IPS-NIHi7 (cell line): ENCODE measurements at regions not wholly inside any gene's neighbourhood (a gene's known extent, or its start where the extent isn't known, plus 50 kb on each side); places are given as distances from the start of the nearest gene placed in this dataset.
A peak's percentile ranks its signal among the peaks of the same experiment; 100 is the strongest.

Experiments
- DNase-seq: peaks from one replicate; pipeline ENCODE4 v3.0.0; 2012; ENCODE audit warnings: mixed read lengths; ENCODE audit errors: extremely low spot score

DNA sequence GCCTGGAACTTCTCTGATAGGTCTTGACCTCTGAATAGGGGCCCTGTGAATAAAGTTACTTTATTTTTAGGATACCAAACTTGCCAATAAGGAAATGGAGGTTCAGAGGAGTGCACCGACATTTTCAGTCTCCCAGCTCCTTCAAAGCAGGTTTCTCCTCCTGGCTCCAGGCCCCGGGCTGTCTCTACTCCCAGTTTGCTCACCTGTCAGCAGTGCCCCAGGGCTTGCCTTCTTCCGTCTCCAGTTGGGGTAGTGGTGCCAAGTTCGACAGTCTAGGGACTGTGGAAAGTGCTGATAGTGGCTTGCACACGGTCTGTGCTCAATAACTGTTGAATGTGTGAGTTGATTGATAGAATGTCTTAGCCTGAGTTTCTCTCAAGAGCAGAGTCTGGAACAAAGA lies 149.2 kb downstream of the ACTL8 start:
- no peak for DNase-seq

DNA sequence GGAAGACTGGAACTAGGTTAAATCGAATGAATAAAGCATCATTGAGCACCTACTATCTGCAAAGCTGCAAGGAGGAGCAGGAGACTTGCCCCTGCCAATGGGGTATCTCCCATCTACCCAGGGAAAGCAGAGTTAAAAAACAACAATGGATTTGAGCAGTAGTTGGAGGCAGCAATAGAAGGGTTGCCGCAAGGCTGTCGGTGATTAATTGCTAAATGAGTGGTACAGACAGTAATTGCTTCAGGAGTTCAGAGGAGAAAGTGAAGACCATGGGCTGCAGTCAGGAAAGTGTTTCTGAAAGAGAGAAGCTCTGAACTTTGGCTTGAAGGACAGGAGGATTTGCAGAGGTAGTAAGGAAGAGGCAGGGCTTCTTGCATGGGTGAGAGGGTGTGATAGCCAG lies 152.9 kb downstream of the ACTL8 start:
- DNase-seq, result no peak

DNA sequence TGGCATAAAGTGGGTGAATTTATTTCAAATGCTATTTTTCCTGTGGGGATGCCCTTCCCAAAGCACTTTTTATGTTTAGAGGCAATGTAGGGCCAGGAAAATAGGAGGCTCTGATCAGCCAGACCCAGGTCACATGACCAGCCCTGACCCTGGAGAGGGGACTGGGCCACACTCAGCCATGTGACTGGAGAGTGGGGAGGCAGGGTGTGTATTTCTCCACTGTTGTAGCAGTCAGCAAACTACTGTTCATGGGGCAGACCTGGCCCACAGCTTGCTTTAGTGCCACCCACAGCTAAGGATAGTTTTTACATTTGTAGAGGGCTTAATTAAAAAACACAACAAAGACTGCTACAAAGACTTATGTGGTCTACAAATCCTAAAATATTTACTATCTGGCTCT lies 153.8 kb downstream of the ACTL8 start:
- DNase-seq, result no peak

DNA sequence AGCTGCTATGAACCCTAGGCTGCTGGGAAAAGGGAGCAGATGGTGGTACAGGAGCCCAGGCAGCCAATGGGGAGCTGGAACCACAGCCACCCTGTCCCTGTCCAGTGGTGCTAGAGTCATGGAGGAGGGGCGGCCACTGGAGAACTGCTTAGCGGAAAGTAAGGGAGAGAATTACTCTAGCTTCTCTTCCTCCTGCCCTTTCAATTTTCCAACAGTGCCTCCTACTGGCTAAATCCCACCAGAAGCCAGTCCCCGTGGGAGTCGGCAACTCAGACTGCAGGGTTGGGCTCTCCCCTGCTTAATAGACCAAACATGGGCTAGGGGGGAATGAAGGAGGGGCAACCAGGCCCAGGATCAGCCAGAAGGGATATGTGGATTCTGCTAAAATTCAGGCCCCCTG lies 154.5 kb downstream of the ACTL8 start:
- peak; percentile 75 for DNase-seq

DNA sequence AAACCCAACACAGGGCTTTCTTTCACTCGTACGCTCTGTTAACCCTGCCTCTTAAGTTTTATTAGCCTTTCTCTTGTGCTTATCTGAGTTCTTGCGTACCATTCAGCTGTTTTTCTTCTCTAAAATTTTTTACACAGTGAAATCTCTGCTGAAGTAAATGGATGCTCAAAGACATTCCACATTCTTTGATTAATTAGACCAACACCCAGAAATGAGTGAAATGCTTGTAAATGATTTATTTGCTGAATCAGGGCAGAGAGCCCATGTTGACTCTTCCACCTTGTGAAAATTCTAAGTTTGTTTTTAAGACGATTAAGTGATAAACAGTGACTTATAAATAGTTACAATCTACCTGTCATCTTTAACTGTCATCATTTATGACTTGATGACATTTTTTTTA lies 156.7 kb downstream of the ACTL8 start:
- DNase-seq, result no peak

DNA sequence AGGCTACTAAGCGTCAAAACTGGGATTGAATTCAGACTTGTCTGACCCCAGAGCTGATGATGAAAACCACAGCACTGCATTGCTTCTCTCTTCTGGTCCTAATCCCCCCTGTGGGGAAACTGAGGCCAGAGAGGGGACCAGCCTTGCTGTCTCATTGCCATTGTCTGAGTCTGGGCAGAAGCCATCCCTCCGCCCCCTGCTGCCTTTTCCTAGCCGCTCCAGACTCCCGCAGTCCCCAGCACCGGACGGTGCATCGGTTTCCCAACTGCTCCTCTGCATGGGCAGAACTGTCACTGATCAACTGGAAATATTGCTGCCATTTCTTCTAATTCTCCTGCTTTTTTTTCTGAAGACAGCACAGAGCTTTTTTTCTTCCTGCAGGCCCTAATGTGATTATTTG lies 157.4 kb downstream of the ACTL8 start:
- DNase-seq, result no peak

DNA sequence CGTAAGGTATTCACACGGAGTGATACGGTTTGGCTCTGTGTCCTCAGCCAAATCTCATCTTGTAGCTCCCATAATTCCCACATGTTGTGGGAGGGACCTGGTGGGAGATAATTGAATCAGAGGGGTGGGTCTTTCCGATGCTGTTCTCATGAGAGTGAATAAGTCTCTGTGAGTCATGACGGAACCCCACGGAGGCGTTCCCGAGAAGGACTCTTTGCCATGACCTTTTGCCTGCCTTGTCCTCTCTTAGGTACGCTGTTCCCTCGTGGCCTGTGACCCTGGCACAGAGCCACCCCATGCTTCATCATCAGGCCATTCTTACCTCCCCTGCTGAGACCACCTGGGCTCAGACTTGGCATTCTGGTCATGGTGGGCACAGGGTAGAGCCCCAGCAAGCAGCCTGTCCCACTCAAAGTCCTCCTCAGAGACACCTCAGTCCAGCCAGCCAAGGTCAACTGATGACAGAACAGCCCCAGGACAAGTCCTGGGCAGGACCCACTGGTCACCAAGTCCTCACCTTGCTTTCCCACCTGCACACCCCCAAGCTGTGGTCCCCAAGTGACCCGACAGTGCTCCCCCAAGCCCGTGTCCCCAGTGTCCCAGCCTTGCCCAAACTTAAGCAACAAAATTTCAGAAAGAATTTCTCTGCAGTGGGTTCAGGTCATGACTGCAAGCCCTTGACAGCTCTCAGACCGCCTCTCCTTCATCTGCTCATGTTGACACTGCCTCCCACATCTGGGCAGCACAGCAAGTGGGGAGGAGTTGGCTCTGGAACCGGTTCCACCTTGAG lies 158.4 kb downstream of the ACTL8 start:
- no peak for DNase-seq

DNA sequence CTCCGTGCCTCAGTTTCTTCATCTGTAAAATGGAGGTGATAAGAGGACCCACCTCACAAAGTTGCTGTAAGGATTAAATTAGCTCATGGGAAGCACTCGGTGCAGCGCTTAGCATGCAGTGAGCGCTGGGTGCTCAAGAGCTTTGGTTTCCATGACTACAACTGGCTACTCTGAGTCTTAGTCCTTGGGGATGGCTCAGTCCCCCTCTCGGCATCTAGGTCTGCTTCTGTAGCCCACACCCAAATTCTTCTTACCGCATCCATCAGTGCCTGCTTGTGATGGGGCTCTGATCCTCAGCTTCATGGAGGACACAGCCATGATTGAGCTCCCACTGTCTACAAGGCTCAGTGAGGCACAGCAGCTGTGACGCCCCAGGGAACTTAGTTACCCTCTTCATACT lies 159.0 kb downstream of the ACTL8 start:
- DNase-seq, result no peak

DNA sequence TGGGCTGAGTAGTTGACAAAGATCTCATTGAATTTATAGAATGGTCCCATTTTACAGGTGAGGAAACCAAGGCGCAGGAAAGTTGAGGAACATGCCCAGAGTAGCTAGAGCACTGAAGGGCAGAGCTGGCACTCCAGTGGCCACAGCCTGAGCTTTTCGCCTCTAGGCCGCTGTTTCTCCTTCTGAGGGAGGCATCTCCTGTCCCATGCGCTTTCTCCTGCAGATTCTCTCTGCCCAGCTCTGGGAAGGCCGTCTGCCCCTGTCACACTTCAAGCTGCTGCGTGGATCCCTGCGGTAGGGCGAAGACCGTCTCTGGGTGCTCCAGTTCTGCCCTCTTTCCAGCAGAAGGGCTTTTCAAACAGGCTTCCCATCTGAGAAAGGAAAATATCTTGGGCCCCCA lies 159.9 kb downstream of the ACTL8 start:
- no peak for DNase-seq

DNA sequence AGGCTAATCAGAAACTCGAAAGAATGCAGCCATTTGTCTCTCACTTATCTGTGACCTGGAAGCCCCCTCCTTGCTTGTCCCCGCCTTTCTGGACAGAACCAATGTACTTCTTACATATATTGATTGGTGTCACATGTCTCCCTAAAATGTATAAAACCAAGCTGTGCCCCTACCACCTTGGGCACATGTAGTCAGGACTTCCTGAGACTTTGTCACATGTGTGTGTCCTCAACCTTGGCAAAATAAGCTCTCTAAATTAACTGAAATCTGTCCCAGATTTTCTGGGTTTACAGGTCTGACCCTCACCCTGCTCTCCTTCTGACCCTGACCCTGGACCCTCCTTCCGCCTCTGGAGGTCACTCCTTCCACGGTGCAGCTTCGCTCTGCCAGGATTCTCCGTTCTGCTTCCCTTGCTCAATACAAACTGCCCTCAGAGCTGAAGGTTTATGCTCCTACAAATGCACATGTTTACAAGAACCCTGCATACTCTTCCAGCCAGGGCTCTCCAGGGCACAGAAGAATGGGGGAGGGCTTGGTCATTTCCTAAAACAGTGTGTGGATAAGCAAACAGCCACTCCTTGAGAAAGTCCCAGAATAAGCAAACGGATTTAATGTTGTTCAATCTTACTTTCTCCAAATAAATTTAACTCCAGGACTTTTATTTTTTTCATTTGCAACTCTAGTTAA lies 160.5 kb downstream of the ACTL8 start:
- no peak for DNase-seq

DNA sequence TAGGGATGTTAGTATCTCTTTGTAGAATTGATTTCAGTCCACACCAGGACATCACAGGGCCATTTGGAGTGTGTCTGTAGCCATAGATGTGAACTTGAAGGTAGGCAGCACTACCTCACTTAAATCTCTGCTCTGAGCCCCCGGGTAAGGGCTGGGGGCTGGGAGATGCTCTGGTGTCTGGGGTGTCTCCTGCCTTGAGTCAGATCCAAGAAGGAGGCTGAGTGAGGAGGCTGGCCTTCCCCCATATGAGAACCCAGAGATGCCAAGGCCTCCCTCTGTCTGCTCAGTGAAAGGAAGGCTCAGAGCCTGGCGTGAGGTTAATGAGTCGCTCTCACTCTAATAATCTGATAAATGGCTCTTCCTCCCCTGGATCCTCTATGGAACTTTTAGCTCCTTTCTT lies 161.6 kb downstream of the ACTL8 start:
- DNase-seq, result no peak

DNA sequence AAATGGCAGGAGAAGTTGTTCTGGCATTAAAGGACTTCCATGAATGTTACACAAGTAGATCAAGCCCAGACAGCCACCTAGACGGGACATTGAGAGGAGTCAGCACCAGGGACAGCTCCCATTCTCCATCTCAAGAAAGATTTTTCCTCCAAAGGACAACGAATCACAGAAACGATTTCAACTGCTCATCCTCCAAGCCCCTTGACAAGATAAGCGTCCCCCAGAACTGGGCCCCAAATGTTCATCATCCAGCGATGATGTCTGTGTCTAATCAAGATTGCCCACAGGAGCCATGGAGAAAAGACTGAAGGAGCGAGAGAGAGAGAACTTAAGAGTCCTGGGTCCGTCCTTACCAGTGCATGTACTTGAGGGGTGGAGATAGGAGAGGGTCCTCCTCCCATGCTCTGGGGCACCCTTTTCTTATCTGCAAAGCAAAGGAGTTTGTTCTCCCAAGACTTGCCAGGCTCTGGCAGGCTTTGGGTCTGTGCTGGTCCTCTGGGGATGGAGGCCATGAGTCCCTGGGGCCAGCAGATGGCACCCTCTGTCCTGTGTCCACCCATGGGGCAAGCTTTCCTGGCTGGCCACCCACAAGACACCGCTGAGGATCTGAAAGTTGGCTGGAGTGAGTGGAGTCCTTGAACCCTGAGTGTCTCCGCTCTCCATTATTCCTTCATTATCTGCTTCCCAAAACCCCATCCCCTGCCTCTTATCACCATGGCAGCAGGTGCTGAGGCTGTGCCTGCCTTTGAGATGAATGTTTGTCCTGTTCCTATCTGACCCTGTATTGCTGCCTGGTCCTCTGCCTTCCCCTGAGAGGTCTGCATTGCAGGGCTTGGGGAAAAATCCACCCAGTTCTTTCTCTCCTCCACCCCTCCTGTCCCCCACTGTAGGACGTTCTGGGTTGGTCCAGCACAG lies 164.6 kb downstream of the ACTL8 start:
- DNase-seq, result peak; percentile 76

DNA sequence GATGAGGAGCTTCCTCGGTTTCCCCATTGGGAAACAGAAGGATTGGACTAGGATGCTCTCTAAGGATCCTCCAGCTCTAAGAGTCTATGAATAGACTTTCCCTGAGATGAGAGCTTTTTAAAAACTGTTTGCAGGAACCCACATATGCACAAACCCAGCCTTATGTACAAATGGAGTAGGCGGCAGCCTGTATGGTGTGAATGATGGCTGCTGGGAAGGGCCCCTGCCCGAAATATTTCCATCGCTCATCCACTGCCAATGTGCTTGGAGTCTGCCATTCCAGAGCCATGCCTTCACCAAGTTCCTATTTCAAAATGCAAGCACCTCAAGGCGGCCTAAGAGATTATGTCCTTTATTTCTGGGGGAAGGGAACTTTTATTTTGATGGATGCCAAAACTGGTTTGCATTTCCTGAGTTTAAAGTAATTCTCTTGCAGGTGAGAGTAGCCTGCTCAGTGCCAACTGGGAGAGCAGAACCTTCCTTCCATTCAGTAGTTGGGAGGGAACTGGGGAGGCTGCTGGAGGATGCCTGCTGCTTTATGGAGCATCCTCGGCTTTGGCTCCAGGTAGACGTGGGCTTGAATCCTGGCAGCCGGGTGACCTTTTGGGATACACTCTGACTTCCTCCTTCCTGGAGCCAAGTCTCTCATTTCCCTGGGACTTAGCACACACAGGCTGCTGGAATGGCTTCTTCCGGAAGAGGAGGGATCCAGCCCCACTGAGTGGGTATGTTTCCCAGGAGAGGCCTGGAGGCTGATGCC lies 165.9 kb downstream of the ACTL8 start:
- DNase-seq, result no peak

DNA sequence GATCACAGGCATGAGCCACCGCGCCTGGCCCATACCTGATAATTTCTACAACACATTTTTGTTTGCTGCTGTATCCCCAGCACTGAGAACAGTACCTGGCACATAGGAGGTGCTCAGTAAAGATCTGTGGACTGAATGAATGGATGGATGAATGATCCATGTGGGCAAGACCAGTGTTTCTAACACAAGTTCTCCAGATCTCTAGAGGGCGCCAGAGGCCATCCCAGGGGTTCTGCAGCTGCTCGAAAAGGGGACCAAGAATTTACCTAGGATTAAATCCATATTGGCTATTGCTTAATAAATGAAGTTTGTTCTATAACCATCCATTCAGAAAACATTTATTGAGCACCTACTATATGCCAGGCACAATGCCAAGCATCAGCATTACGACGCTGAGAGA lies 167.7 kb downstream of the ACTL8 start:
- DNase-seq, result peak; percentile 75

DNA sequence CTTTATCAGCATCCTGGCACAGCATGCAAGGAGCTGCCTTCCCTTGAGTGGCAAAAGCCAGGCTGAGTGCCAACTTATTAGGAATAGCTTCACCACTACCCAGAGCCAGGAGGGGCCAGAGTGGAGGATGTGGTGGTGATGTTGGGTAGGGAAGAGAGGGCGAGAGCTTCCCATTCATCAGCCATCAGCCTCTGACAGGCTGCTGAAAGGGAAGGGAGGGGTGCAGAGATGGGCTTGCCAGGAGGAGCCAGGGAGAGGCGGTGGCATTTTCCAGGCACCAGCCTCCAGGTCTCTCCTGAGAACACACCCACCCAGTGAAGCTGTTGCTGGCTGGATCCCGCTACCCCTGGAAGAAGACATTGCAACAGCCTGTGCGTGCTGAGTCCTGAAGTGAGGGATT lies 168.5 kb downstream of the ACTL8 start:
- DNase-seq, result no peak

DNA sequence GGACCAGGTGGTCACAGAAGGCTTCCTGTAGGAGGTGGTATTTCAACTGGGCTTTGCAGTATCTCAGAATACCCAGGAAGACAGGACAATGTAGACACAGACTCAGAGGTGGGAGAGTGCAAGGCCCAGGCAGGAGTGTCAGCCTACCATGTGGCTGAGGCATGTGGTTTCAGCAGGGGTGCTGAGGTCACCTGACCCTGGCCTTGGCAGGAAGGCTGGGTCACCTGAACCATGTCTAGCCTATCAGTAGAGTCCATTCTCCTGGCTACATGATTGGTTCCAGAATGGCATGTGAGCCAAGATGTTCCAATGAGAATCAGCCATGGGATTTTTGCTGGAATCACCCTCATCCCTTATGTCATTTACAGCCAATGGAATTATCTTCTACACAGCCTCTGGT lies 169.4 kb downstream of the ACTL8 start:
- DNase-seq, result no peak

DNA sequence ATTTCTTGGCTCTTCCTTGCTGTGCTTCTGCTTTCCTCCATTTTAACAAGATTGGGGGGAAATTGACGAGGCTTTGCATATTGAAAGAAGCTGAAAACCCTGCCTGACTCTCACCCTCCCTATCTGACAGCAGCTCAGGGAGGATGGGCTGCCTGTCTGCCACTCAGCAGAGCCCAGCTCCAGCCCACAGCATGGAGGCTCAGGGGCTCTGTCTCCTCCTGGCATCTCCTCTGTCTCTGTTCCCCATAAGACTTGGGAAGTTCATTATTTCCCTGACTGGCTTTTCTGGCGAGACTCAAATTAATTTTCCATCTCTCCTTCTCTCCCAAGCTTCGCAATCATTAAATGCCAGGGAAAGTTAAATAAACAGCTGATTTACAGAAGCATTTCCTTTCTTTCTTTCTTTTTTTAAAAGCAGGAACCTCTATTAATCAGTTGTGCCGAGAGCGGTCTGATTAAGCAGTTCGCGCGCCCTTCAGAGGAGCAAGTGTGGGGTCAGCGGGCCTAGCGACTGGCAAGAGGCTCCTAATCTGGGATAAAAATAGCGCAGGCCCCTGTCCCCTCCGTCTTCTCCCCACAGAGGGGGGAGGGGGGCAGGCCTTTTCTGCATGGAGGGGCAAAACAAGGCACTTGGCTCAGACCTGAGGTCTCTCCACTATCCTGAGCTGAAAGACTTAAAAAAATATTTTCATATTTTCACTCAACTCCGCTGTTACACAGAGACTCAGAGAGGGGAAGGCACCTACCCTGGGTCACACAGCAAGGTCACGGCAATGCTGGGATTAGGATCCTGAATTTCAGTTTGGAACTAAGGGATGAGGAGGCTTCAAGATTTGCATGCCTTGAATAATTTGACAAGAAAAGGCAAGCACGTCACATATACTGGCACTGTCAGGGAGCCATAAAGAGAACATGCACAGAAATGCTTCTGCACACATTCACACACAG lies 170.4 kb downstream of the ACTL8 start:
- DNase-seq, result no peak

DNA sequence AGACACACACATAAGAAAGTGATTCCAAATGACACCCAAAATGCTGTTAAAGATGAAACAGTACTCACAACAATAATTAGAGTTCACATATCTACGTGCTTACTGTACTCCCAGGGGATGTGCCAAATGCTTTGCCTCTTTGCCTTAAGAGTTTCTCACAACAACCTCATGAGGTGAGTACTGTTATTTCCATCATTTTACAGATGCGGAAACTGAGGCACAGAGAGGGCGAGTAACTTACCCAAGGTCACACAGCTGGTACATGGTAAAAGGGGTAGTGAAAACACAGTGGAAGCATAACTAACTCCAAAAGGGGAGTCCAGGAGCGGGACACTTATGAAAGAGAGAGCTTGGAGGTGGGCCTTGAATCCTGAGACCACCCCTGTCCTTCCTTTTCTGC lies 171.8 kb downstream of the ACTL8 start:
- DNase-seq, result no peak

DNA sequence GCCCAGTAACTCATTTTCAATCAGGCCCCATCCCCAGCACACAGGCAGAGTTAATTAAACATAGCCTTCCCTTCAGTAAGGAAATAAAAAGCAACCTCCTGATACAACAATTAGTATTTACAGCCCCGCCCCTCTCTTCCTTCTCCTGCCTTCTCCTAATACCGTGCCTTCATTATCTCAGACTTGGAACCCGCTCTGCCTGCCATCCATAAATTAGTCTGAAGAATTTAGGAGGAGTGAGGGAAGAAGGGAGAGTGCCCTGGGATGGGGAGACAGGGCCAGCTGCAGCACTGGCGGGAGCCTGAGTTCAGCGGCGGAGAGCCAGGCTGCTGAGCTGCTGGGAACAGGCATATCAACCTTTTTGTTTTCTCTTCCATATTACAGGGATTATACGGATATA lies 172.8 kb downstream of the ACTL8 start:
- no peak for DNase-seq

DNA sequence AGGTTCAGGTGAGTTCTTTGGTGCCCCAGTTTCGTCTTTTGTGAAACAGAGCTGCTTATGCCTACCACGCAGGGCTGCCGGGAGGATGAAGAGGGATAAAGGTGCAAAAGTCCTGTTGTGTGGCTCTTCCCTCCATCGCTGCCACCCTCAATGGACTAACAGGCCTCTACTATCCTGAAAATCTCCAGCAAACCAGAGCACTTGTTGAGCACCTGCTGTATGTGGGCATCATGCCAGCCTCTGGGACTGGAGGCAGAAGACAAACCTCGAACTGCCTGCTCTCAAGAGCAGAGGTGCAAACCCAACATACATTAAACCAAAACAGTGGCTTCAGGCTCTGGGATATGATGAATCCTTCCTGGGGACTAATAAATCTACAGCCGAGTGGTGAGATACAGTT lies 174.1 kb downstream of the ACTL8 start:
- no peak for DNase-seq

DNA sequence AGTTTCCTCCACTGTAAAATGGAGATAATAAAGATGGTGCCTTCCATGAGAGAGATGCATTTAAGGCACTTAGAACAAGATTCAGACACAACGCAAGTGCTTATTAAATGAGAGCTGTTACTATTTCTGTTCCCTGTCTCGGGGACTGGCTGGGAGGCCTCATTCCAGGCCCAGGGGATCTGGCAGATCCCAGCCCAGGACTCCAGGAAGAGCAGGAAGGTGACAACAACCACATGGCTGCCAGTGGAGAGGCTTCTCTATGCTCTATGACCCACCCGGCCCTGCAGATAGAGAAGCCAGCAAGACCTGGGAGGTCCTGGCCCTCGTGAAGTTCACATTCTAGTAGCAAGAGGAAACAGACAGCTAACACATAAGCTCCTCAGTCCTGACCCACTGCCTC lies 175.5 kb downstream of the ACTL8 start:
- no peak for DNase-seq
